ENCODE measurements at regions not wholly inside any gene's neighbourhood (a gene's known extent, or its start where the extent isn't known, plus 50 kb on each side); places are given as distances from the start of the nearest gene placed in this dataset.

DNA sequence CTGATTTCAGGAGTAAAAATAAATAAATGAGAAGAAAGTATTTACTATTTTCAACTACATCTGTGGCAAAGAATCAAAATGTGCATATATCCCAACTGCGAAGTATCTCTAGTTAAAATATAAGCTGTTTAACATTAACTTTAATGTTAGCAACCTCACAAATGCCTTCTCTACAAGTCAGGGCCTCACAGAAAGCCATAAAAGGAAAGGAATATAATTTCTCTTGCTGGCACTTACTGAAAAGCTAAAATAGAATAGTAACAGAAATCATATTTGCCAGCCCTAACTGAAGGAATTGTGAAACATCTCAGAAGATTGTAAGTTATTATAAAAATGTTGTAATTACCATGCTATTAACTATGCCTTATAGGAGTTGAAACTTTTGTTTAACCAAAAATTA is 65.1 kb upstream of the MBNL1 start:
- no peak for TF ChIP-seq EP300 (IDR thresholded peaks at IDR 0.05)
- TF ChIP-seq POLR2A (IDR thresholded peaks at IDR 0.05) = no peak
- TF ChIP-seq POLR2AphosphoS5 (IDR thresholded peaks at IDR 0.05) = peak; percentile 37

Measured in gastroesophageal sphincter (tissue), 2 donors.